Neuronal stem cell (in vitro differentiated cells): ENCODE measurements at regions not wholly inside any gene's neighbourhood (a gene's known extent, or its start where the extent isn't known, plus 50 kb on each side); places are given as distances from the start of the nearest gene placed in this dataset.

ENCODE experiments used
- DNase-seq: peaks from one replicate; pipeline ENCODE4 v3.0.0-alpha.2; 2013; ENCODE audit warnings: low spot score
- H2AFZ ChIP-seq: one replicate; pipeline ENCODE4 v1.6.1; 2013; ENCODE audit warnings: mild to moderate bottlenecking, low read length, inconsistent platforms
- H2AK5ac ChIP-seq: 2 replicates; pipeline ENCODE4 v1.6.1; 2013; ENCODE audit warnings: low read depth, mild to moderate bottlenecking, inconsistent platforms, low read length, moderate library complexity, mixed read lengths
- H2BK120ac ChIP-seq: 2 replicates; pipeline ENCODE4 v1.6.1; 2013; ENCODE audit warnings: low read depth, mild to moderate bottlenecking, inconsistent platforms, low read length, moderate library complexity, mixed read lengths
- H2BK12ac ChIP-seq: one replicate; pipeline ENCODE4 v1.6.1; 2013; ENCODE audit warnings: low read length, inconsistent platforms
- H2BK15ac ChIP-seq: 2 replicates; pipeline ENCODE4 v1.6.1; 2013; ENCODE audit warnings: mild to moderate bottlenecking, low read length, inconsistent platforms, mixed read lengths
- H2BK5ac ChIP-seq: one replicate; pipeline ENCODE4 v1.6.1; 2013; ENCODE audit warnings: inconsistent platforms, mild to moderate bottlenecking, low read length, moderate library complexity
- H3K14ac ChIP-seq: one replicate; pipeline ENCODE4 v1.6.1; 2013; ENCODE audit warnings: low read length, inconsistent platforms
- H3K18ac ChIP-seq: 2 replicates; pipeline ENCODE4 v1.6.1; 2013; ENCODE audit warnings: low read length, inconsistent platforms
- H3K23ac ChIP-seq: 2 replicates; pipeline ENCODE4 v1.6.1; 2013; ENCODE audit warnings: low read depth, mild to moderate bottlenecking, mixed read lengths, low read length, inconsistent platforms; ENCODE audit not compliant: poor library complexity
- H3K27ac ChIP-seq: replicated peaks from 3 replicates; pipeline ENCODE4 v1.5.1; 2013; ENCODE audit warnings: low read length, inconsistent platforms
- H3K27me3 ChIP-seq, 3 experiments: 2 replicates each; pipeline ENCODE4 v1.6.1; 2013; ENCODE audit warnings: low read length in 3 of 3, mild to moderate bottlenecking in 2 of 3, inconsistent platforms in 1 of 3, low read depth in 1 of 3, mixed read lengths in 1 of 3, moderate library complexity in 1 of 3; ENCODE audit not compliant: control insufficient read depth in 3 of 3, insufficient read depth in 3 of 3
- H3K36me3 ChIP-seq, 2 donors: replicated peaks in 1 of 2; 2 replicates each; pipeline ENCODE4 v1.6.1; 2013; ENCODE audit warnings: low read length in 2 of 2; ENCODE audit not compliant: control insufficient read depth in 2 of 2, insufficient read depth in 2 of 2
- H3K4ac ChIP-seq: 2 replicates; pipeline ENCODE4 v1.6.1; 2013; ENCODE audit warnings: inconsistent platforms, mild to moderate bottlenecking, low read length, moderate library complexity
- H3K4me1 ChIP-seq, 2 donors: 1 replicate in 1 of 2; 2 replicates in 1 of 2; pipeline ENCODE4 v1.6.1; 2013; ENCODE audit warnings: low read length in 2 of 2, low read depth in 1 of 2; ENCODE audit not compliant: control insufficient read depth in 2 of 2, insufficient read depth in 1 of 2
- H3K4me2 ChIP-seq: one replicate; pipeline ENCODE4 v1.6.1; 2013; ENCODE audit warnings: mild to moderate bottlenecking, low read length, inconsistent platforms; ENCODE audit not compliant: insufficient read depth, poor library complexity, severe bottlenecking
- H3K4me3 ChIP-seq, 2 donors: 2 replicates each; pipeline ENCODE4 v1.5.1; 2013; ENCODE audit warnings: low read length in 2 of 2, mild to moderate bottlenecking in 2 of 2, inconsistent platforms in 1 of 2, moderate library complexity in 1 of 2
- H3K79me1 ChIP-seq: one replicate; pipeline ENCODE4 v1.6.1; 2013; ENCODE audit warnings: low read depth, mild to moderate bottlenecking, inconsistent platforms, low read length, moderate library complexity
- H3K9ac ChIP-seq: one replicate; pipeline ENCODE4 v1.6.1; 2013; ENCODE audit warnings: mild to moderate bottlenecking, low read depth, low read length, inconsistent platforms; ENCODE audit not compliant: poor library complexity
- H3K9me3 ChIP-seq, 2 donors: replicated peaks in 1 of 2; 2 replicates each; pipeline versions ENCODE3 to v1.6.1; 2013; ENCODE audit warnings: low read length in 2 of 2, mild to moderate bottlenecking in 2 of 2, inconsistent platforms in 1 of 2, low read depth in 1 of 2, mixed read lengths in 1 of 2, moderate library complexity in 1 of 2; ENCODE audit not compliant: control insufficient read depth in 2 of 2, insufficient read depth in 1 of 2
- H4K8ac ChIP-seq: one replicate; pipeline ENCODE4 v1.6.1; 2013; ENCODE audit warnings: low read depth, mild to moderate bottlenecking, inconsistent platforms, low read length, moderate library complexity
- H4K91ac ChIP-seq: one replicate; pipeline ENCODE4 v1.6.1; 2013; ENCODE audit warnings: low read length, low read depth, mild to moderate bottlenecking, inconsistent platforms; ENCODE audit not compliant: poor library complexity
- WGBS, 2 donors: extraction: QIAGEN DNeasy Blood & Tissue Kit; methylation state at CpG; one replicate each; pipeline ENCODE4 v1.1.7; 2013; ENCODE audit warnings: missing lambda C conversion rate in 2 of 2, mixed read lengths in 1 of 2; ENCODE audit not compliant: insufficient read length in 2 of 2, insufficient replicate concordance in 1 of 2; ENCODE audit errors: extremely low coverage in 2 of 2; 5-methylcytosine and 5-hydroxymethylcytosine counted together

- Histone ChIP-seq H3K18ac (no peak overlapping the region), H3K4me3 (no peak overlapping the region), H3K27ac (no peak overlapping the region), H2BK15ac (no peak overlapping the region), H2AFZ (no peak overlapping the region), H3K23ac (no peak overlapping the region), H2AK5ac (no peak overlapping the region), H2BK5ac (no peak overlapping the region), H3K9me3 (no peaks in the 10 kb centered on the region), H3K27me3 (no peaks in the 10 kb centered on the region), H3K4me2 (no peak overlapping the region), H3K36me3 (no peaks in the 10 kb centered on the region), H3K79me1 (no peaks in the 10 kb centered on the region), H2BK120ac (no peak overlapping the region), H3K14ac (no peak overlapping the region), H3K4ac (no peak overlapping the region), H3K4me1 (peaks cover 0 to 4% of the 10 kb centered on the region in 2 donors), H2BK12ac (no peak overlapping the region), H3K9ac (no peak overlapping the region), H4K8ac (no peak overlapping the region), H4K91ac (no peak overlapping the region)
- WGBS, 2 donors = no CpG with 5 or more reads among the region's 1 CpG
- DNase-seq = no peak
These were observed 308.2 kb upstream of the HTR1E start for GRCh38 chr6:86629123-86629522.

- Histone ChIP-seq H3K18ac (no peak overlapping the region), H3K4ac (no peak overlapping the region), H3K79me1 (no peaks in the 10 kb centered on the region), H4K8ac (no peak overlapping the region), H3K14ac (no peak overlapping the region), H2BK120ac (no peak overlapping the region), H3K4me3 (no peak overlapping the region), H2BK5ac (no peak overlapping the region), H3K9ac (no peak overlapping the region), H2BK12ac (no peak overlapping the region), H3K9me3 (no peaks in the 10 kb centered on the region), H2AK5ac (no peak overlapping the region), H2AFZ (no peak overlapping the region), H3K27ac (no peak overlapping the region), H3K4me1 (no peaks in the 10 kb centered on the region), H3K27me3 (no peaks in the 10 kb centered on the region), H3K36me3 (no peaks in the 10 kb centered on the region), H3K23ac (no peak overlapping the region), H3K4me2 (no peak overlapping the region), H4K91ac (no peak overlapping the region), H2BK15ac (no peak overlapping the region)
- DNase-seq = no peak
- WGBS, 2 donors = no CpG with 5 or more reads among the region's 2 CpGs
These were observed 317.9 kb upstream of the HTR1E start for GRCh38 chr6:86619428-86619827.

- Histone ChIP-seq H3K79me1 (no peaks in the 10 kb centered on the region), H3K23ac (no peak overlapping the region), H3K27me3 (no peaks in the 10 kb centered on the region), H3K4me2 (no peak overlapping the region), H4K8ac (no peak overlapping the region), H3K4me1 (no peaks in the 10 kb centered on the region), H3K18ac (no peak overlapping the region), H2BK120ac (no peak overlapping the region), H4K91ac (no peak overlapping the region), H2BK5ac (no peak overlapping the region), H3K9ac (no peak overlapping the region), H3K4ac (no peak overlapping the region), H2AK5ac (no peak overlapping the region), H3K4me3 (no peak overlapping the region), H2AFZ (no peak overlapping the region), H3K14ac (no peak overlapping the region), H3K36me3 (no peaks in the 10 kb centered on the region), H3K9me3 (no peaks in the 10 kb centered on the region), H2BK12ac (no peak overlapping the region), H2BK15ac (no peak overlapping the region), H3K27ac (no peak overlapping the region)
- no peak for DNase-seq
- no CpG with 5 or more reads among the region's 1 CpG for WGBS, 2 donors
These were observed 322.0 kb upstream of the HTR1E start for GRCh38 chr6:86615299-86615698.

GRCh38 chr6:86609549-86610388, 327.6 kb upstream of the HTR1E start:
- H3K23ac ChIP-seq = no peak overlapping the region
- H2BK5ac ChIP-seq = no peak overlapping the region
- no peaks in the 10 kb centered on the region for H3K36me3 ChIP-seq
- no peak overlapping the region for H2BK120ac ChIP-seq
- H4K91ac ChIP-seq = no peak overlapping the region
- no peak overlapping the region for H2BK15ac ChIP-seq
- no peak overlapping the region for H2AFZ ChIP-seq
- H3K27me3 ChIP-seq = no peaks in the 10 kb centered on the region
- H3K79me1 ChIP-seq = no peaks in the 10 kb centered on the region
- H3K4ac ChIP-seq = no peak overlapping the region
- H3K4me1 ChIP-seq = no peaks in the 10 kb centered on the region
- H3K4me3 ChIP-seq = no peak overlapping the region
- no peak overlapping the region for H3K27ac ChIP-seq
- no peak overlapping the region for H3K18ac ChIP-seq
- H3K9me3 ChIP-seq = no peaks in the 10 kb centered on the region
- H4K8ac ChIP-seq = no peak overlapping the region
- no peak overlapping the region for H3K9ac ChIP-seq
- no peak overlapping the region for H2BK12ac ChIP-seq
- H3K4me2 ChIP-seq = no peak overlapping the region
- no peak overlapping the region for H3K14ac ChIP-seq
- DNase-seq = no peak
- no CpG with 5 or more reads among the region's 9 CpGs for WGBS, 2 donors
- no peak overlapping the region for H2AK5ac ChIP-seq
